Smooth muscle cell (in vitro differentiated cells): ENCODE measurements at regions not wholly inside any gene's neighbourhood (a gene's known extent, or its start where the extent isn't known, plus 50 kb on each side); places are given as distances from the start of the nearest gene placed in this dataset.

ENCODE experiments used
- DNase-seq: peaks from one replicate; lab custom pipeline; 2025; ENCODE audit not compliant: unreplicated experiment; lab: John Stamatoyannopoulos, UW
- H2AFZ ChIP-seq: fragments of 200-600 bp; sonication (generic); 2 replicates; pipeline ENCODE4 v1.6.0; 2016; ENCODE audit warnings: antibody characterized with exemption, low read depth, mild to moderate bottlenecking
- H3F3A ChIP-seq: fragments of 200-600 bp; sonication (generic); 2 replicates; pipeline ENCODE4 v1.6.0; 2017; ENCODE audit warnings: antibody characterized with exemption, low read depth
- H3K27ac ChIP-seq: fragments of 200-600 bp; sonication (generic); 2 replicates; pipeline ENCODE4 v1.5.1; 2016; ENCODE audit warnings: low read depth, mild to moderate bottlenecking
- H3K27me3 ChIP-seq: fragments of 200-600 bp; sonication (generic); 2 replicates; pipeline ENCODE4 v1.6.1; 2016; ENCODE audit warnings: low read depth, mild to moderate bottlenecking
- H3K36me3 ChIP-seq: fragments of 200-600 bp; sonication (generic); 2 replicates; pipeline ENCODE4 v1.5.1; 2016; ENCODE audit warnings: low read depth
- H3K4me1 ChIP-seq: fragments of 200-600 bp; sonication (generic); 2 replicates; pipeline ENCODE4 v1.5.1; 2016; ENCODE audit warnings: low read depth
- H3K4me2 ChIP-seq: fragments of 200-600 bp; sonication (generic); 2 replicates; pipeline ENCODE4 v1.6.0; 2016; ENCODE audit warnings: mild to moderate bottlenecking
- H3K4me3 ChIP-seq: fragments of 200-600 bp; sonication (generic); 2 replicates; pipeline ENCODE4 v1.5.1; 2016; ENCODE audit warnings: mild to moderate bottlenecking
- H3K79me2 ChIP-seq: fragments of 200-600 bp; sonication (generic); 2 replicates; pipeline ENCODE4 v1.6.0; 2016; ENCODE audit warnings: low read depth, mild to moderate bottlenecking
- H3K9ac ChIP-seq: fragments of 200-600 bp; sonication (generic); 2 replicates; pipeline ENCODE4 v1.6.0; 2016; ENCODE audit warnings: low read depth
- H3K9me3 ChIP-seq: fragments of 200-600 bp; sonication (generic); replicated peaks from 2 replicates; pipeline ENCODE4 v1.5.1; 2016; ENCODE audit warnings: low read depth
- H4K20me1 ChIP-seq: fragments of 200-600 bp; sonication (generic); 2 replicates; pipeline ENCODE4 v1.6.0; 2016; ENCODE audit warnings: low read depth
- WGBS: methylation state at CpG from one replicate; pipeline ENCODE4 v1.1.7; 2016; ENCODE audit warnings: low lambda C conversion rate; 5-methylcytosine and 5-hydroxymethylcytosine counted together
- TF ChIP-seq, protein P1 (sequence below): fragments of 200-600 bp; sonication (generic); IDR thresholded peaks from 2 replicates; pipeline ENCODE4 v1.5.1; 2017; ENCODE audit warnings: borderline replicate concordance, mild to moderate bottlenecking, antibody characterized with exemption; ENCODE audit not compliant: insufficient read depth, poor library complexity, severe bottlenecking

DNA sequence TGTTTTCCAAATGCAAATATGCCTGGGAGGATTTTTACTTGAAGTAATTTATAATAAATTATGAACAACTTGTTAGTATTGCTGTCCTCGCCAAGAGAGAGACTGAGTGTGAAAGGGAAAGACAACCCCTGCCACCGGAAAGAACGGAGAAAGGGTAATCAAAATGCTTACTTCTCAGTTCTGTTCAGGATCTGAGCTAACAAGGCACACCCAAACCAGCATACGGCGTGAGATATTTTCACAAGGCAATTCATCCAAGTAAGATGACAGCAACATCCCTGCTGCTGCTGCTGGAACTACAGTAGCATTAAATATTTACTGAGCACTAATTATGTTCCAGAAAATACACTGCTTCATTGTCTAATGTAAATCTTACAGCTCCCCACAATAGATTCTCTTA, 96.1 kb downstream of the KBTBD8 start:
- Histone ChIP-seq H3K9ac (no peak overlapping the region), H3K4me1 (no peaks in the 10 kb centered on the region), H3K27me3 (no peaks in the 10 kb centered on the region), H3K4me2 (peak overlapping the region; percentile 60), H3K36me3 (no peaks in the 10 kb centered on the region), H3K79me2 (no peaks in the 10 kb centered on the region), H2AFZ (peak overlapping the region; percentile 2), H3K27ac (no peak overlapping the region), H3F3A (peaks cover 10% of the 10 kb centered on the region), H4K20me1 (no peaks in the 10 kb centered on the region), H3K9me3 (no peaks in the 10 kb centered on the region), H3K4me3 (no peak overlapping the region)
- WGBS, result 43% methylated on average over 5 of the region's 5 CpGs
- TF ChIP-seq, protein P1, sequence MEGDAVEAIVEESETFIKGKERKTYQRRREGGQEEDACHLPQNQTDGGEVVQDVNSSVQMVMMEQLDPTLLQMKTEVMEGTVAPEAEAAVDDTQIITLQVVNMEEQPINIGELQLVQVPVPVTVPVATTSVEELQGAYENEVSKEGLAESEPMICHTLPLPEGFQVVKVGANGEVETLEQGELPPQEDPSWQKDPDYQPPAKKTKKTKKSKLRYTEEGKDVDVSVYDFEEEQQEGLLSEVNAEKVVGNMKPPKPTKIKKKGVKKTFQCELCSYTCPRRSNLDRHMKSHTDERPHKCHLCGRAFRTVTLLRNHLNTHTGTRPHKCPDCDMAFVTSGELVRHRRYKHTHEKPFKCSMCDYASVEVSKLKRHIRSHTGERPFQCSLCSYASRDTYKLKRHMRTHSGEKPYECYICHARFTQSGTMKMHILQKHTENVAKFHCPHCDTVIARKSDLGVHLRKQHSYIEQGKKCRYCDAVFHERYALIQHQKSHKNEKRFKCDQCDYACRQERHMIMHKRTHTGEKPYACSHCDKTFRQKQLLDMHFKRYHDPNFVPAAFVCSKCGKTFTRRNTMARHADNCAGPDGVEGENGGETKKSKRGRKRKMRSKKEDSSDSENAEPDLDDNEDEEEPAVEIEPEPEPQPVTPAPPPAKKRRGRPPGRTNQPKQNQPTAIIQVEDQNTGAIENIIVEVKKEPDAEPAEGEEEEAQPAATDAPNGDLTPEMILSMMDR, result no peak
- DNase-seq, result no peak

DNA sequence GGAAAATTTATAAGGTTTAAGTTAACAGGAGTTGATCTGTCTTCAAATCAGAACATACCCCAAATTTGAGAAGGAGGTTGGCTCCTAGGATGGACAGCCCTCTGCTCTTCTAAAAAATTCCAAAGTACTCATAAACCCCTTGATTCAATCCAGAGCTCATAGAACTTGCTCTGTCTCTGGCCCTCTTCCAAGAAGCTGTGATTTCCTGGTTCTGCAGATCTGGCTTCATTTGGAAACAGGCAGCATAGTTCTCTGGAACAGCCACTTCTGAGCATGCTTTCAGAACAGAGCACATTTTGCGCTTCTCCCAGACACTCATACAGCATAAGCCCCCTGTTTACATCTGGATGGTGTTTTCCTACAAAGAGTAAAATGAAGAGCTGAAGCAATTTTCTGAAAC, 96.7 kb downstream of the KBTBD8 start:
- Histone ChIP-seq H3K79me2 (no peaks in the 10 kb centered on the region), H3K27me3 (no peaks in the 10 kb centered on the region), H3K9me3 (no peaks in the 10 kb centered on the region), H3K9ac (no peak overlapping the region), H4K20me1 (no peaks in the 10 kb centered on the region), H3K36me3 (no peaks in the 10 kb centered on the region), H3K4me2 (peak overlapping the region; percentile 60), H3K4me1 (no peaks in the 10 kb centered on the region), H3K4me3 (no peak overlapping the region), H3F3A (peaks cover 10% of the 10 kb centered on the region), H3K27ac (peak overlapping the region; percentile 12), H2AFZ (no peak overlapping the region)
- 25% methylated on average over 1 of the region's 1 CpG for WGBS
- DNase-seq, result peak; percentile 1
- TF ChIP-seq, protein P1, result no peak

DNA sequence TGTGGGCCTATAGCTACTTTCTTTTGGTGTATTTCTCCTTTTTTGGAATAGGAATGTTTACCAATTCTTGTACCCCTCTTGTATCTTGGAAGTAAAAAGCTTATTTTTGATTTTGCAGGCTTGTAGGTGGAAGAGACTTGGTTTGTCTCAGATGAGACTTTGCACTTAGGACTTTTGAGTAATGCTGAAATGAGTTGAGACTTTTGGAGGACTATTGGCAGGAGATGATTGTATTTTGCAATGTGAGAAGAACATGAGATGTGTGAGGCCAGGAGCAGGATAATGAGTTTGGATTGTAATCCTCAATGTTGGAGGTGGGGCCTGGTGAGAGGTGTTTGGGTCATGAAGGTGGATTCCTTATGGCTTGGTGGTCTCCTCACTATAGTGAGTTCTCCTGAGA, 106.3 kb downstream of the KBTBD8 start:
- TF ChIP-seq, protein P1, result no peak

DNA sequence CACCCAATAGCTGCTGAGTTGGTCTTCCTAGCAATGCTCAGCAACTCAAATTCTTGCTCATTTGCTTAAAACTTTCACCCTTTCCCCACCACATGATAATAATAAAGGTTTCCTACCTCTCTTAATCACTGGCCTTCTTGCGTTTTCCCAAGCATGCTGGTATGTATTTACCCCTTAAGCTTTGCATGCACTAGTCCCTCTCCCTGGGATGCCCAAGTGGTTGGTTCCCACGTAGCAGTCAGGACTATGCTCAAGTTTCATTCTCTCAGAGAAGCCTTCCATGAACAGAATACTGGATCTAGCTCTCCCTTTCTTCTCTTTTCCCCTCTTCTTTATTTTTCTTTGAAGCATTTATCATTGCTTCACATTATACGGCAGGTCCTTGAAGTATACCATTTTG, 108.8 kb downstream of the KBTBD8 start:
- no peak for DNase-seq
- Histone ChIP-seq H3K4me3 (no peak overlapping the region), H3K27me3 (no peaks in the 10 kb centered on the region), H4K20me1 (no peaks in the 10 kb centered on the region), H3K79me2 (no peaks in the 10 kb centered on the region), H3K36me3 (no peaks in the 10 kb centered on the region), H3F3A (no peaks in the 10 kb centered on the region), H2AFZ (no peak overlapping the region), H3K9ac (no peak overlapping the region), H3K4me1 (no peaks in the 10 kb centered on the region), H3K27ac (no peak overlapping the region), H3K4me2 (no peak overlapping the region), H3K9me3 (no peaks in the 10 kb centered on the region)
- TF ChIP-seq, protein P1, result no peak
- 69% methylated on average over 3 of the region's 3 CpGs for WGBS

More for the DNA sequence above, 106.3 kb downstream of the KBTBD8 start:
- H2AFZ ChIP-seq, result no peak overlapping the region
- H3F3A ChIP-seq, result no peaks in the 10 kb centered on the region
- H4K20me1 ChIP-seq, result no peaks in the 10 kb centered on the region
- H3K4me3 ChIP-seq, result no peak overlapping the region
- H3K27me3 ChIP-seq, result no peaks in the 10 kb centered on the region
- no peaks in the 10 kb centered on the region for H3K79me2 ChIP-seq
- no peak overlapping the region for H3K9ac ChIP-seq
- H3K36me3 ChIP-seq, result no peaks in the 10 kb centered on the region
- no peak for DNase-seq
- H3K4me1 ChIP-seq, result no peaks in the 10 kb centered on the region
- H3K27ac ChIP-seq, result no peak overlapping the region
- no peaks in the 10 kb centered on the region for H3K9me3 ChIP-seq
- H3K4me2 ChIP-seq, result no peak overlapping the region
